LHCN-M2 (cell line): ENCODE measurements at regions not wholly inside any gene's neighbourhood (a gene's known extent, or its start where the extent isn't known, plus 50 kb on each side); places are given as distances from the start of the nearest gene placed in this dataset.

Experiments
- DNase-seq: peaks from one replicate; pipeline ENCODE4 v3.0.0-alpha.2; 2012; ENCODE audit warnings: low read depth

GRCh38 chr13:40208517-40208916 is 457.9 kb downstream of the FOXO1 start:
- DNase-seq: no peak

- DNase-seq: no peak
These were observed 455.4 kb downstream of the FOXO1 start for GRCh38 chr13:40210865-40211585.

DNA sequence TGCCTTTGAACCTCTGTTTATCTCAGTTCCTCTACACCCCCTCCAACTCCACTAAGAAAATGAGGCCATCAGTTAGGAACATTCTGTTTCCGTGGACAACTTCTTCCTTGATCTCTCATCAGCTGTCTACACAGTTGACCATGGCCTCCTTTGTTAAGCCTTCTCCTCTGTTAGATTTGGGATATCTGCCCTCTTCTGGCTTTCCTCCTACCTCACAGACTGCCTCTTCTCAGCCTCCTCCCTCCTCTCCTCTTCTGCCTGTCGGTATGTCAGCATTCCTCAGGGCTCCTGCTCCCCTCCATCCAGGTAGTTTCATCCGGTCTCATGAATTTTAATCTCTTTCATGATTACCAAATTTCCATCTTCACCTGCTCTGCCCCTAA is 454.9 kb downstream of the FOXO1 start:
- DNase-seq: no peak

- no peak for DNase-seq
These were observed 452.7 kb downstream of the FOXO1 start for GRCh38 chr13:40213779-40214178.

DNA sequence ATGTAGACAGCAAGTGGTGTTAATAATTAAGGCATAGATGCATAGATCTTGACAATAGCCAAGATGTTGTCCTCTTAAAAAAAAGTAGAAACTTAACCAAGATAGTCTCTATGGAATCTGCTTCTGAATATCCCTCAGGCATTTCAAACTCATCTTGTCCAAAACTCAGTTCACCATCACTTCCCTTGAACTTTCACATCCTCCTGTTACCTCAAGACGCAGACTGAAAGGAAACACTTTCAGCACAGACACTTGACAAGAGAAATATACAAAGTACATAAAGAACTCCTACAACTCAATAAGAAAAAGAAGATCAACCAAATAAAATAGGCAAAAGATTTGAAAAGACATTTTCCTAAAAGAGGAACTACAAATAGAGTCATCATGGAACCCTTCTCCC is 451.1 kb downstream of the FOXO1 start:
- no peak for DNase-seq

DNA sequence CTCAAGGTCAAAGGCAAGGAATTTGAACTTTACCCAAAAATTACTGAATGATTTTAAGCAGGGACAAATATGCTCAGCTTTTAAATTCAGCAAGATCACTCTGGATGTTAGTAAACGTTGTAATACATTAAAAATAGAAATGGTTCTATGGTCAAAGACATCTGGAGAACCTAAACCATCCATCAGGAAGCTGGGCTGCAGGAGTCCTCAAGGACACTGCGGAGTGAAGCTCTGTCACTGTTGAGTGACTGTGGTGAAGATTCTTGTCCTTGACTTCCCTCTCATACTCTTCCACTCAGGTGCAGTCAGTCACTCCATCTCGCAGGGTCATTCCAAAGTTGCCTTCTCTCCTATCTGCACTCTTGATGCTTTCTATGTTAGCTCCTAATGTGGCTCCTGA is 450.7 kb downstream of the FOXO1 start:
- DNase-seq: no peak

- peak; percentile 15 for DNase-seq
These were observed 448.8 kb downstream of the FOXO1 start for GRCh38 chr13:40217675-40218074.

DNA sequence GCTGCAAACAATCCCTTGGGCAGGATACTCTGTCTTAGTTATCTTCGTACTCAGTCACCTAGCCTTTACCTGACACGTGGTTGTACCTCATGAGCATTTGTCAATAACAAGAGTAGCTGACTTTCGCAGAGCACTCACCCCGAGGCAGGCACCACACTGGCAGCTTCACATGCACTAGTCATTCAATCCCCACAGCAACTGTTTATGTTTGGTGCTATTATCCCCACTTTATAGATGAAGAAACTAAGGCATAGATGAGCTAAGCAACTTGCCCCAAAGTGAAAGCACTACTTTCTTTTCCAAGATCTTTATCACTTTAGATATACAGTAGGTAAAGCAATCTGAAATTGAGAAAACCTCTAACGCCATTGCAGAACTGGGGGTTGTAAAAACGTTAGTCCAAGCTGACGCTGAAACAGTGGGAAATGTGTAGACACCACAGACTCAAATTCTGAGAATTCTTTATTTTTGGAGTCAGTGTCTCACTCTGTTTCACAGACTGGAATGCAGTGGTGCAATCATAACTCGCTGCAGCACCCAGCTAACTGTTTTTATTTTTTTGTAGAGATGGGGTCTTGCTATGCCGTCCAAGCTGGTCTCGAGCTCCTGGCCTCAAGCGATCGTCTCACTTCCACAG is 446.0 kb downstream of the FOXO1 start:
- DNase-seq: no peak

DNA sequence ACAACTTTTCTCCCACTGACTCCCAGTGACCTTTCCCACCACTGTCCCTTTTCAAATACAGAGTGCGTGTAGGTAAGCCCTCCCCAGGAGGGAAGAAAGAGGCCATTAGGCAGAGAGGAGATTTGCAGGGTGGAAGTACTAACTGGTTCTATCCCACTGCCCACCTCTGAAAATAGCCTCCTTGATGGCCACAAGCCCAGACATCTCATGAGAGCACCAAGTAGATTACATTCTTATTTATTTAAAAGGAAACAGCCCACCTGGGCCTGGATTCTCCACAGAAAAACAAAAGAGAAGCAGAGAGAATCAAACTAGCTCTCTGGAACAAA is 445.3 kb downstream of the FOXO1 start:
- no peak for DNase-seq

GRCh38 chr13:40221460-40222201 is 444.8 kb downstream of the FOXO1 start:
- peak; percentile 88 for DNase-seq

DNA sequence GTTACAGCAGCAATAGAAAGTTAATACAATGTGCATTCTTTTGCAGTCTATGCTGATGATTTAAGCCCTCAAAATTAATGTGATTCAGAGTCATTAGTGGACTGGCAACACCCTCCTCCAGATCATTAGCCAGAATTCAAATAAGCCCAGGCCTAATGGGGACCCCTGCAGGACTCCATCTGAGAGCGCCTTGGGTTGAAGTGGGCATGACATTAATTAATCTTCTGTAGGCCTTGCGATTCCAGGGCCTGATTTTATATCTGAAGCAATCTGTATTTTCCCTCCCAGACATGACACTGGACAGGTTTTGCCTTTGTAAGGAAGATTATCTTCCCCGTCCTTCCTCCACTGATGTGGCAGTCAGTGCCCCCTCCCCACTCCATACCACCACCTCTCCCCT is 442.9 kb downstream of the FOXO1 start:
- DNase-seq: no peak

DNA sequence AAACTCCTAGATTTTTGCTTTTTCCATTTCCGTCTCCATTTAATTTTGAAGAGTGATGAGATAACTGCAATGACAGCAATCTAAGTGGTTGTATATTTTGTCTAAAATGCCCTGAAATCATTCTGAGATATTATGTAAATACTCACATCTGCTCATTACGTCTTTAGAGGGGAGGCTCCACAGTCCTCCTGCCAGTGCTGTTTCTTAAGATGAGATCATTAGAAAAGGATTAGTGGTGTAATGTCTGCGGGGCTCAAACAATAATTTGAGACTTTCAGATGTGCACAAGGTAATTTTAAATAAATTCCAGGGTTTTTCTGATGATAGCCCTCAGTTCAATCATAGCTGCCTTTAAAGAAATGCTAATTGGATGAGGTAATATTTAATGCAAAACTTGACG is 437.9 kb downstream of the FOXO1 start:
- DNase-seq: no peak

- DNase-seq: no peak
These were observed 437.5 kb downstream of the FOXO1 start for GRCh38 chr13:40228990-40229389.

- DNase-seq: peak; percentile 85
These were observed 435.6 kb downstream of the FOXO1 start for GRCh38 chr13:40230833-40231266.

- peak; percentile 79 for DNase-seq
These were observed 435.1 kb downstream of the FOXO1 start for GRCh38 chr13:40231311-40231710.

- DNase-seq: no peak
These were observed 434.7 kb downstream of the FOXO1 start for GRCh38 chr13:40231751-40232150.

DNA sequence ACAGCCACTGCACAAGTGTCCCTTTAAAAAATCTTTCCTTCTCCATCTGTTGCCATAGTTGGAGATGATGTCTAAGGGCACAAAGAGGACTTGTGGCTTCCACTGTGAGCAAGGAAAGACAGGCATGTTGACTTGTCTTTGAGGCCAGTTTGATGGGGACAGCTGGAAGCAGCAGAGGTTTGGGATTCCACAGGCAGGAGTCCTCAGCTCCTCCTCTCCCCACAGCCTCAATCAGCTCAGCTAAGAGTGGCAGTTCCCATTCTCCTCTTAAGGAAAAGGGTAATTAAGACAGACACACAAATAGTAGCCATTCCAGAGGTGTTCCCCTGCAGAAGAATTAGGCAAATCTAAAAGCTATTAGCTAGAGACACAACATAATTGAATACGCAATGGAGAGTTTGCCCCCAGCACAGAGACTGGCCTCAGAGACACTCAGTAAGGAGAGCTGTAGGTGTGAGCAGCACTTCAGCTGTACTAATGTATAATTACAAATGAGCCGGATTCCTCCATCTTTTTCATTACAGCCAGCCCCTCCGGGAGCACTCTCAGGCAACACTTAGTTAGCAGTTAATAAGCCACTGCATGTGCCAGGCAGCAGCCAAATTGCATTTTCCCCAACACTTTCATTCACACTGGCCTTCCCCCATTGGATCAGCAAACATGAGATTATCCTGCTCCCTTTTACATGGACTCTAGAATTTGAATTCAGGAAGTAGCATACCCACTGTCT is 434.0 kb downstream of the FOXO1 start:
- DNase-seq: peak; percentile 66

DNA sequence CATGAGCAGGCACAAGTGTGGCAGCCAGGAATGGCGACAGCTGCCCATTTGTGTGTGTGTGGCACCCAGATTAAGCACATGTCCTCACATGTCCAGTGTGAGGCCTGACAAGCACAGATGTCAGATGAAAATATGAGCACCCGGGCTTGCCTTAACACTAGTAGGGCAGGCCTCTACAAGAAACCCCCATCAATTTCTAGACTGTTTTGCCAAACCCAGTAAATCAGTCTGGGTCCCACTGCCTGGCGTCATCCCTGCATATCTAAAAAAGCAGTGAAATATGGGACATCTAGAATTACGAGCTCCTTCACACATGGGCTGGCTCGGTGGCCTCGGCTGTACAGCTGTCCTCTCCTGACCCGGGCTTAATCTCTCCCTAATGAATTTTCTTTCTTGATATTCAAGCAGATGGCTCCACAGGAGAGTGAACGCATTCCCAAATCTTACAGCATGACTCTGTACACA is 432.7 kb downstream of the FOXO1 start:
- DNase-seq: peak; percentile 81

DNA sequence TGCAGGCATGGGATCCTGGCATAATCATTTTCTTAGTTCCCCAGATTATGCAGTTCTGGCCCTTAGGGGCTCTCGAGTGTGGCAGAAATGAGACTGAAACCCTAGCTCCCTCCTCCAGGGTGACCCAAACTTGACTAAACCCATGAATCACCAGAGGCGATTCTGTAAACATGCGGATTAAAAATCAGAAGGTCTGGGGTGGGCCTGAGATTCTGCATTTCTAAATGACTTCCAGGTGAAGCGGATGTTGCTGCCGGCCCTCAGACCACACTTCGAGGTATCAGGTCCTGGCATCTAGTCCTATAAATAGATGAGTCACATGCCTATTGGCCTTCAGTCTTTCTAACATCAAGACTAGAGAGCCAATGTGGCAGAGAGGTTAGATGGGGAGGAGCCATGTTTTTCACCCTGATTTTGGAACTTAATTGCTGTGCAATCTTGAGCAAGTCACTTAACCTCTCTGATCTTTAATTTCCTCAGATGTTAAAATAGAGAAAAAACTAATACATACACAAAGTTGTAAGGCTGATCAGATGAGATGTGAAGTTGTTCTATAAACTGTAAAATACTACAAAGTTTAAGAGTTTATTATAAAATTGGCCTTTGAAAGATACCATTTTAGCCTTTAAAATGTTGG is 431.2 kb downstream of the FOXO1 start:
- DNase-seq: peak; percentile 76

DNA sequence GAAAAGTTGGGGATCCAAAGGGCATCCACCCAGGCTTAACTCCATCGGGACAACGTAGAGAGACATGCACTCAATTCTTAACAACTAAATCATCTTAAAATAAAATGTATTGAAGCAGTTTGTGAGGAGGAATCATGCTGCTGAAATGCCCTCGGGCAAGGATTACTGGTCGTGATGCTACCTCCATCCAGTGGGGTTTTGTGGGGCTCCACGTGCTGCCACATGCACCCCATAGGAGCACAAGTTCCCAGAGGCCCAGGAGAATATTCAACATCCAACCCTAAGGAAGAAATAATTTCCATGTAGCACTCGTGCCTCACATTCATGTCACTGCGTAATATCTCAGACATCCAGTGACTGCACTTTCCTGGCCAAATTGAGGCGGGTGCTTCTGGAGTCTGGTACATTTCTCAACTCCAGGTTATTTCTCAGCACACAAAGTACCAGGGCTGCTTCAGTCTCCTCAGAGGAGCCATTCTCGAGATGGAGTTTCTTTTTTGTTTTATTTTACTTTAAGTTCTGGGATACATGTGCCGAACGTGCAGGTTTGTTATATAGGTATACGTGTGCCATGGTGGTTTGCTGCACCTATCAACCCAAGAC is 429.8 kb downstream of the FOXO1 start:
- peak; percentile 60 for DNase-seq

GRCh38 chr13:40238761-40239160 is 427.7 kb downstream of the FOXO1 start:
- no peak for DNase-seq
